GM23338 (cell line): ENCODE measurements at regions not wholly inside any gene's neighbourhood (a gene's known extent, or its start where the extent isn't known, plus 50 kb on each side); places are given as distances from the start of the nearest gene placed in this dataset.

ENCODE experiments used
- ATAC-seq: fragments of 200-7000 bp; cut with Tn5 transposase; 3 replicates; pipeline ENCODE4 v1.9.1; 2020
- DNase-seq: peaks from one replicate; pipeline ENCODE4 v3.0.0-alpha.2; 2015; ENCODE audit warnings: low spot score
- H2AFZ ChIP-seq: fragments of 200-600 bp; sonication (generic); 2 replicates; pipeline ENCODE4 v1.8.0; 2016; ENCODE audit warnings: antibody characterized with exemption, mild to moderate bottlenecking, moderate library complexity
- H3F3A ChIP-seq: fragments of 200-600 bp; sonication (generic); replicated peaks from 2 replicates; pipeline ENCODE4 v1.8.0; 2017; ENCODE audit warnings: antibody characterized with exemption, mixed run types, low read depth
- H3K27ac ChIP-seq: fragments of 200-600 bp; sonication (generic); 2 replicates; pipeline ENCODE4 v1.6.1; 2016; ENCODE audit warnings: low read depth
- H3K27me3 ChIP-seq: fragments of 200-600 bp; sonication (generic); 2 replicates; pipeline ENCODE4 v1.8.0; 2016; ENCODE audit warnings: mild to moderate bottlenecking, mixed run types, moderate library complexity; ENCODE audit not compliant: insufficient read depth
- H3K36me3 ChIP-seq: fragments of 200-600 bp; sonication (generic); 2 replicates; pipeline ENCODE4 v1.8.0; 2016; ENCODE audit warnings: mild to moderate bottlenecking; ENCODE audit not compliant: insufficient read depth
- H3K4me1 ChIP-seq: fragments of 200-600 bp; sonication (generic); 2 replicates; pipeline ENCODE4 v1.8.0; 2016; ENCODE audit warnings: mild to moderate bottlenecking, moderate library complexity; ENCODE audit not compliant: insufficient read depth
- H3K4me2 ChIP-seq: fragments of 200-600 bp; sonication (generic); 2 replicates; pipeline ENCODE4 v1.7.1; 2017; ENCODE audit warnings: mixed run types
- H3K4me3 ChIP-seq: fragments of 200-600 bp; sonication (generic); 2 replicates; pipeline ENCODE4 v1.6.1; 2016; ENCODE audit warnings: mixed run types
- H3K79me2 ChIP-seq: fragments of 200-600 bp; sonication (generic); replicated peaks from 2 replicates; pipeline ENCODE4 v1.8.0; 2017; ENCODE audit warnings: mild to moderate bottlenecking; ENCODE audit not compliant: insufficient read depth
- H3K9me2 ChIP-seq: fragments of 200-600 bp; sonication (generic); 2 replicates; pipeline ENCODE4 v1.8.0; 2017; ENCODE audit not compliant: insufficient read depth
- H4K20me1 ChIP-seq: fragments of 200-600 bp; sonication (generic); replicated peaks from 2 replicates; pipeline ENCODE4 v1.8.0; 2017; ENCODE audit warnings: mild to moderate bottlenecking; ENCODE audit not compliant: insufficient read depth
- H3K27ac Mint-ChIP-seq: 2 replicates; pipeline ENCODE4 v1.8.0; 2020; ENCODE audit warnings: inconsistent platforms, mild to moderate bottlenecking, moderate library complexity, mixed read lengths
- H3K27me3 Mint-ChIP-seq: 3 replicates; pipeline ENCODE4 v1.8.0; 2022; ENCODE audit warnings: low read depth, mild to moderate bottlenecking, moderate library complexity, mixed read lengths, inconsistent platforms; ENCODE audit not compliant: insufficient read depth, poor library complexity
- H3K36me3 Mint-ChIP-seq: 3 replicates; pipeline ENCODE4 v1.8.0; 2021; ENCODE audit warnings: low read depth, mild to moderate bottlenecking, inconsistent platforms, moderate library complexity, mixed read lengths
- H3K4me1 Mint-ChIP-seq: 3 replicates; pipeline ENCODE4 v1.8.0; 2020; ENCODE audit warnings: mild to moderate bottlenecking, inconsistent platforms, mixed read lengths
- H3K4me3 Mint-ChIP-seq: 3 replicates; pipeline ENCODE4 v1.8.0; 2021; ENCODE audit warnings: moderate library complexity, mild to moderate bottlenecking, inconsistent platforms, mixed read lengths
- H3K9me3 Mint-ChIP-seq: 3 replicates; pipeline ENCODE4 v1.8.0; 2020; ENCODE audit warnings: moderate library complexity, mild to moderate bottlenecking, inconsistent platforms, mixed read lengths
- CREB1 ChIP-seq: fragments of 250-450 bp; sonication (Bioruptor Pico); IDR thresholded peaks from 2 replicates; pipeline ENCODE4 v1.5.0; 2020; ENCODE audit warnings: low read depth, mild to moderate bottlenecking, moderate library complexity
- CTCF ChIP-seq, 2 experiments: fragments of 200-600 bp in 1 of 2; sonication (generic) in 1 of 2; conservative IDR thresholded peaks; 2 replicates each; pipeline versions ENCODE4 v1.5.1 to v1.6.1; 2016 to 2017; ENCODE audit warnings: antibody characterized with exemption in 2 of 2, low read depth in 2 of 2, mild to moderate bottlenecking in 2 of 2, moderate library complexity in 1 of 2
- EZH2 ChIP-seq: fragments of 200-600 bp; sonication (generic); IDR thresholded peaks from one replicate; pipeline ENCODE4 v1.8.0; 2017; ENCODE audit warnings: antibody characterized with exemption, mild to moderate bottlenecking, low read depth; ENCODE audit not compliant: unreplicated experiment
- EZH2phosphoT487 ChIP-seq: fragments of 200-600 bp; sonication (generic); IDR thresholded peaks from one replicate; pipeline ENCODE4 v1.8.1; 2018; ENCODE audit warnings: antibody characterized with exemption; ENCODE audit not compliant: unreplicated experiment
- JUNB ChIP-seq: IDR thresholded peaks from one replicate; pipeline ENCODE4 v1.6.1; 2016; ENCODE audit warnings: antibody characterized with exemption; ENCODE audit not compliant: unreplicated experiment
- NANOG ChIP-seq: IDR thresholded peaks from 2 replicates; pipeline ENCODE4 v1.6.1; 2016; ENCODE audit warnings: antibody characterized with exemption, borderline replicate concordance
- POLR2AphosphoS5 ChIP-seq: IDR thresholded peaks from 2 replicates; pipeline ENCODE4 v1.6.1; 2016; ENCODE audit warnings: antibody characterized with exemption, low read depth
- REST ChIP-seq: IDR thresholded peaks from one replicate; pipeline ENCODE4 v1.6.1; 2018; ENCODE audit warnings: antibody characterized with exemption; ENCODE audit not compliant: unreplicated experiment
- STAT1 ChIP-seq: IDR thresholded peaks from one replicate; pipeline ENCODE4 v1.6.1; 2016; ENCODE audit warnings: antibody characterized with exemption; ENCODE audit not compliant: unreplicated experiment
- ZNF114 ChIP-seq: fragments of 250-450 bp; sonication (Bioruptor Pico); IDR thresholded peaks from 2 replicates; pipeline ENCODE4 v1.5.0; 2020; ENCODE audit warnings: mild to moderate bottlenecking, moderate library complexity
- ZNF331 ChIP-seq: fragments of 250-450 bp; sonication (Bioruptor Pico); IDR thresholded peaks from 2 replicates; pipeline ENCODE4 v1.5.0; 2020; ENCODE audit warnings: low read depth, mild to moderate bottlenecking, moderate library complexity
- TF ChIP-seq, protein P1 (sequence below): fragments of 250-450 bp; sonication (Bioruptor Pico); IDR thresholded peaks from 2 replicates; pipeline ENCODE4 v1.5.0; 2020; ENCODE audit warnings: mild to moderate bottlenecking, moderate library complexity
- TF ChIP-seq, protein P2 (sequence below): IDR thresholded peaks from 2 replicates; pipeline ENCODE4 v1.6.1; 2016; ENCODE audit warnings: antibody characterized with exemption

DNA sequence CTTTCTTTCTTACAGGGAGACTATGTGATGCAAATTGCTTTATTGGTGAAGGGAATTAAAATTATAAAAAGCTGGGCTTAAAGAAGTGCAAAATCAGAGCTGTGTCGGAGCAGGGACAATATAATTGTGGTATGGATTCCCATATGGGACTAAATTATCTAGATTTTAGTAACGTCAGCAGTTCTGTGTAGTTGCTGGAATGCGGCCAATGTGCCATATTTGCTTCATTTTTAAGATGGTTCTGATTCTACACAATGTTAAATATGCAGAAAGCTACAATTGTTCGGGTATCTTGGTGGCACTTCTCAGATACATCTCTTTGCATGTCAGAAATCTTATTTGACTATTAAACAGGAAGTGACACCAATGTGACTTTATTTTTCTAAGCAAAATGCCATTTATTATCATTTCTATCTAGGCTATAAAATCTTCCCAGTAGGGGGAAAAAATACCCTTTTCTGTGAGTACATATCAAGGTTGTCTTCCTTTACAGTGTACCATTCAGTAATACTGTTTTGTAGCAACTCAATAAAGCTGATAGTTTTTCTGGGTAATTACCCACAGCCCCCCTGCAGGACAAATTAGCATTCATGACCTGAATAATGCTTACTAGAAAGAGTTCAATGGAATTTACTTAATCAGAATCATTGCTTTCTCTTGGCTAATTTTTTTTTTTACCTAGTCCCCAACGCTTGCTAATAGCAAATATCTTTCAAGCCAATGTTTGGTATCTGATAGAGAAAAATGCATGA, 288.3 kb upstream of the ADGRL2 start:
- ATAC-seq (no peak), DNase-seq (no peak)
- no peaks in the 10 kb centered on the region for H3K79me2 ChIP-seq
- H4K20me1 ChIP-seq: no peaks in the 10 kb centered on the region
- H3K4me2 ChIP-seq: peak overlapping the region; percentile 36
- H3F3A ChIP-seq: no peaks in the 10 kb centered on the region
- no peak overlapping the region for H3K4me3 ChIP-seq
- peaks cover 62% of the 10 kb centered on the region for H3K4me1 ChIP-seq
- no peaks in the 10 kb centered on the region for H3K27me3 ChIP-seq
- H3K4me3 Mint-ChIP-seq: no peak overlapping the region
- H2AFZ ChIP-seq: no peak overlapping the region
- H3K9me2 ChIP-seq: peaks cover 2% of the 10 kb centered on the region; the same call in 1 of the 2 replicates
- no peaks in the 10 kb centered on the region for H3K36me3 ChIP-seq
- H3K27ac Mint-ChIP-seq: peak overlapping the region; percentile 29; the same call in 1 of the 2 replicates
- no peaks in the 10 kb centered on the region for H3K36me3 Mint-ChIP-seq
- no peak for TF ChIP-seq ZNF331
- no peak for TF ChIP-seq JUNB
- TF ChIP-seq, protein P1, sequence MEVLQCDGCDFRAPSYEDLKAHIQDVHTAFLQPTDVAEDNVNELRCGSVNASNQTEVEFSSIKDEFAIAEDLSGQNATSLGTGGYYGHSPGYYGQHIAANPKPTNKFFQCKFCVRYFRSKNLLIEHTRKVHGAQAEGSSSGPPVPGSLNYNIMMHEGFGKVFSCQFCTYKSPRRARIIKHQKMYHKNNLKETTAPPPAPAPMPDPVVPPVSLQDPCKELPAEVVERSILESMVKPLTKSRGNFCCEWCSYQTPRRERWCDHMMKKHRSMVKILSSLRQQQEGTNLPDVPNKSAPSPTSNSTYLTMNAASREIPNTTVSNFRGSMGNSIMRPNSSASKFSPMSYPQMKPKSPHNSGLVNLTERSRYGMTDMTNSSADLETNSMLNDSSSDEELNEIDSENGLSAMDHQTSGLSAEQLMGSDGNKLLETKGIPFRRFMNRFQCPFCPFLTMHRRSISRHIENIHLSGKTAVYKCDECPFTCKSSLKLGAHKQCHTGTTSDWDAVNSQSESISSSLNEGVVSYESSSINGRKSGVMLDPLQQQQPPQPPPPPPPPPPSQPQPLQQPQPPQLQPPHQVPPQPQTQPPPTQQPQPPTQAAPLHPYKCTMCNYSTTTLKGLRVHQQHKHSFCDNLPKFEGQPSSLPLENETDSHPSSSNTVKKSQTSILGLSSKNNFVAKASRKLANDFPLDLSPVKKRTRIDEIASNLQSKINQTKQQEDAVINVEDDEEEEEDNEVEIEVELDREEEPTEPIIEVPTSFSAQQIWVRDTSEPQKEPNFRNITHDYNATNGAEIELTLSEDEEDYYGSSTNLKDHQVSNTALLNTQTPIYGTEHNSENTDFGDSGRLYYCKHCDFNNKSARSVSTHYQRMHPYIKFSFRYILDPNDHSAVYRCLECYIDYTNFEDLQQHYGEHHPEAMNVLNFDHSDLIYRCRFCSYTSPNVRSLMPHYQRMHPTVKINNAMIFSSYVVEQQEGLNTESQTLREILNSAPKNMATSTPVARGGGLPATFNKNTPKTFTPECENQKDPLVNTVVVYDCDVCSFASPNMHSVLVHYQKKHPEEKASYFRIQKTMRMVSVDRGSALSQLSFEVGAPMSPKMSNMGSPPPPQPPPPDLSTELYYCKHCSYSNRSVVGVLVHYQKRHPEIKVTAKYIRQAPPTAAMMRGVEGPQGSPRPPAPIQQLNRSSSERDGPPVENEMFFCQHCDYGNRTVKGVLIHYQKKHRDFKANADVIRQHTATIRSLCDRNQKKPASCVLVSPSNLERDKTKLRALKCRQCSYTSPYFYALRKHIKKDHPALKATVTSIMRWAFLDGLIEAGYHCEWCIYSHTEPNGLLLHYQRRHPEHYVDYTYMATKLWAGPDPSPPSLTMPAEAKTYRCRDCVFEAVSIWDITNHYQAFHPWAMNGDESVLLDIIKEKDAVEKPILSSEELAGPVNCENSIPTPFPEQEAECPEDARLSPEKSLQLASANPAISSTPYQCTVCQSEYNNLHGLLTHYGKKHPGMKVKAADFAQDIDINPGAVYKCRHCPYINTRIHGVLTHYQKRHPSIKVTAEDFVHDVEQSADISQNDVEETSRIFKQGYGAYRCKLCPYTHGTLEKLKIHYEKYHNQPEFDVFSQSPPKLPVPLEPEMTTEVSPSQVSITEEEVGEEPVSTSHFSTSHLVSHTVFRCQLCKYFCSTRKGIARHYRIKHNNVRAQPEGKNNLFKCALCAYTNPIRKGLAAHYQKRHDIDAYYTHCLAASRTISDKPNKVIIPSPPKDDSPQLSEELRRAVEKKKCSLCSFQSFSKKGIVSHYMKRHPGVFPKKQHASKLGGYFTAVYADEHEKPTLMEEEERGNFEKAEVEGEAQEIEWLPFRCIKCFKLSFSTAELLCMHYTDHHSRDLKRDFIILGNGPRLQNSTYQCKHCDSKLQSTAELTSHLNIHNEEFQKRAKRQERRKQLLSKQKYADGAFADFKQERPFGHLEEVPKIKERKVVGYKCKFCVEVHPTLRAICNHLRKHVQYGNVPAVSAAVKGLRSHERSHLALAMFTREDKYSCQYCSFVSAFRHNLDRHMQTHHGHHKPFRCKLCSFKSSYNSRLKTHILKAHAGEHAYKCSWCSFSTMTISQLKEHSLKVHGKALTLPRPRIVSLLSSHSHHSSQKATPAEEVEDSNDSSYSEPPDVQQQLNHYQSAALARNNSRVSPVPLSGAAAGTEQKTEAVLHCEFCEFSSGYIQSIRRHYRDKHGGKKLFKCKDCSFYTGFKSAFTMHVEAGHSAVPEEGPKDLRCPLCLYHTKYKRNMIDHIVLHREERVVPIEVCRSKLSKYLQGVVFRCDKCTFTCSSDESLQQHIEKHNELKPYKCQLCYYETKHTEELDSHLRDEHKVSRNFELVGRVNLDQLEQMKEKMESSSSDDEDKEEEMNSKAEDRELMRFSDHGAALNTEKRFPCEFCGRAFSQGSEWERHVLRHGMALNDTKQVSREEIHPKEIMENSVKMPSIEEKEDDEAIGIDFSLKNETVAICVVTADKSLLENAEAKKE (CRISPR knock-in tag): no peak
- TF ChIP-seq EZH2phosphoT487: no peak
- TF ChIP-seq, protein P2, sequence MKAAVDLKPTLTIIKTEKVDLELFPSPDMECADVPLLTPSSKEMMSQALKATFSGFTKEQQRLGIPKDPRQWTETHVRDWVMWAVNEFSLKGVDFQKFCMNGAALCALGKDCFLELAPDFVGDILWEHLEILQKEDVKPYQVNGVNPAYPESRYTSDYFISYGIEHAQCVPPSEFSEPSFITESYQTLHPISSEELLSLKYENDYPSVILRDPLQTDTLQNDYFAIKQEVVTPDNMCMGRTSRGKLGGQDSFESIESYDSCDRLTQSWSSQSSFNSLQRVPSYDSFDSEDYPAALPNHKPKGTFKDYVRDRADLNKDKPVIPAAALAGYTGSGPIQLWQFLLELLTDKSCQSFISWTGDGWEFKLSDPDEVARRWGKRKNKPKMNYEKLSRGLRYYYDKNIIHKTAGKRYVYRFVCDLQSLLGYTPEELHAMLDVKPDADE: no peak
- TF ChIP-seq ZNF114 (CRISPR knock-in tag): no peak
- no peak for TF ChIP-seq CREB1
- TF ChIP-seq STAT1: no peak
- TF ChIP-seq POLR2AphosphoS5: no peak
- TF ChIP-seq REST: no peak
- TF ChIP-seq EZH2: no peak
- TF ChIP-seq NANOG: no peak
- no peak for TF ChIP-seq CTCF (conservative IDR thresholded peaks at IDR 0.05; ENCODE audit: low read depth in 2 of 2)
- peaks cover 60% of the 10 kb centered on the region for H3K4me1 Mint-ChIP-seq
- no peaks in the 10 kb centered on the region for H3K27me3 Mint-ChIP-seq
- H3K27ac ChIP-seq: no peak overlapping the region
- H3K9me3 Mint-ChIP-seq: no peaks in the 10 kb centered on the region
